ENCODE measurements at regions not wholly inside any gene's neighbourhood (a gene's known extent, or its start where the extent isn't known, plus 50 kb on each side); places are given as distances from the start of the nearest gene placed in this dataset.
"Not testable (repeated sequence)": the region's sequence is repeated elsewhere in the genome, so short reads cannot be mapped to it uniquely, and the experiment has no call there.

- not testable (repeated sequence) for H3K36me3 Mint-ChIP-seq
- peak overlapping the region; percentile 51 to 78 for H3K27ac Mint-ChIP-seq
Observed at GRCh38 chr5:119299242-119299614, 56.6 kb upstream of the TNFAIP8 start.

GRCh38 chr5:119299615-119300310 is 56.1 kb upstream of the TNFAIP8 start:
- H3K27me3 Mint-ChIP-seq (ENCODE audit: low read depth in 2 of 2); H3K9me3 Mint-ChIP-seq; H3K9me3 ChIP-seq (ENCODE audit: control insufficient read depth, insufficient read depth, low read length); intact Hi-C loops (cut with micrococcal nuclease); H3K36me3 ChIP-seq (ENCODE audit: control insufficient read depth, insufficient read depth, low read length); H3K36me3 Mint-ChIP-seq; ATAC-seq; H3K27me3 ChIP-seq (ENCODE audit: control insufficient read depth, insufficient read depth, low read length); H3K4me3 ChIP-seq (ENCODE audit: low read length): not testable (repeated sequence)
- Histone ChIP-seq H3K27ac (ENCODE audit: low read length) (peak overlapping the region; percentile 56), H3K4me1 (ENCODE audit: control insufficient read depth, insufficient read depth, low read length) (peaks cover 26% of the 10 kb centered on the region)
- H3K4me3 Mint-ChIP-seq = peak overlapping the region; percentile 39
- peak overlapping the region; percentile 51 to 78 for H3K27ac Mint-ChIP-seq
- WGBS (ENCODE audit: insufficient coverage) = 73% methylated on average over 23 of the region's 23 CpGs
- peak in 1 of 2 donors; percentile 83 for DNase-seq
- H3K4me1 Mint-ChIP-seq = peaks cover 66 to 76% of the 10 kb centered on the region in 2 donors

More at GRCh38 chr5:119299242-119299614, 56.6 kb upstream of the TNFAIP8 start:
- H3K36me3 ChIP-seq (ENCODE audit: control insufficient read depth, insufficient read depth, low read length); H3K9me3 Mint-ChIP-seq; H3K27me3 Mint-ChIP-seq (ENCODE audit: low read depth in 2 of 2); H3K27me3 ChIP-seq (ENCODE audit: control insufficient read depth, insufficient read depth, low read length); DNase-seq; H3K4me3 ChIP-seq (ENCODE audit: low read length); ATAC-seq; H3K9me3 ChIP-seq (ENCODE audit: control insufficient read depth, insufficient read depth, low read length); intact Hi-C loops (cut with micrococcal nuclease): not testable (repeated sequence)
- H3K27ac ChIP-seq (ENCODE audit: low read length) = peak overlapping the region; percentile 38
- Mint-ChIP-seq H3K4me3 (peak overlapping the region; percentile 39), H3K4me1 (peaks cover 66 to 74% of the 10 kb centered on the region in 2 donors)
- 70% methylated on average over 8 of the region's 9 CpGs for WGBS (ENCODE audit: insufficient coverage)
- H3K4me1 ChIP-seq (ENCODE audit: control insufficient read depth, insufficient read depth, low read length) = peaks cover 24% of the 10 kb centered on the region

- 100% methylated on average over 1 of the region's 3 CpGs for WGBS (ENCODE audit: insufficient coverage)
- intact Hi-C loops (cut with micrococcal nuclease) = no loop called here
- H3K36me3 Mint-ChIP-seq = no peaks in the 10 kb centered on the region
- Histone ChIP-seq H3K27me3 (ENCODE audit: control insufficient read depth, insufficient read depth, low read length) (no peaks in the 10 kb centered on the region), H3K27ac (ENCODE audit: low read length) (peak overlapping the region; percentile 56), H3K4me1 (ENCODE audit: control insufficient read depth, insufficient read depth, low read length) (peaks cover 26% of the 10 kb centered on the region), H3K9me3 (ENCODE audit: control insufficient read depth, insufficient read depth, low read length) (no peaks in the 10 kb centered on the region), H3K36me3 (ENCODE audit: control insufficient read depth, insufficient read depth, low read length) (no peaks in the 10 kb centered on the region), H3K4me3 (ENCODE audit: low read length) (no peak overlapping the region)
- no peak for DNase-seq
- no peaks in the 10 kb centered on the region for H3K27me3 Mint-ChIP-seq (ENCODE audit: low read depth in 2 of 2)
- peaks cover 64 to 76% of the 10 kb centered on the region in 2 donors for H3K4me1 Mint-ChIP-seq
- no peak for TF ChIP-seq CTCF (IDR thresholded peaks at IDR 0.05)
- H3K27ac Mint-ChIP-seq = peak overlapping the region; percentile 51 to 78
- H3K4me3 Mint-ChIP-seq = peak overlapping the region; percentile 39
- no peaks in the 10 kb centered on the region for H3K9me3 Mint-ChIP-seq
- ATAC-seq = no peak
Observed at GRCh38 chr5:119300311-119300670, 55.5 kb upstream of the TNFAIP8 start.

- Mint-ChIP-seq H3K4me3 (peak overlapping the region; percentile 39), H3K9me3 (no peaks in the 10 kb centered on the region), H3K27ac (peak overlapping the region; percentile 51 to 78), H3K27me3 (ENCODE audit: low read depth in 2 of 2) (no peaks in the 10 kb centered on the region), H3K36me3 (no peaks in the 10 kb centered on the region), H3K4me1 (peaks cover 74 to 82% of the 10 kb centered on the region in 2 donors)
- peaks cover 30% of the 10 kb centered on the region for H3K4me1 ChIP-seq (ENCODE audit: control insufficient read depth, insufficient read depth, low read length)
- no peaks in the 10 kb centered on the region for H3K27me3 ChIP-seq (ENCODE audit: control insufficient read depth, insufficient read depth, low read length)
- DNase-seq (no peak), ATAC-seq (no peak)
- WGBS (ENCODE audit: insufficient coverage) = 100% methylated on average over 1 of the region's 2 CpGs
- TF ChIP-seq CTCF (IDR thresholded peaks at IDR 0.05) = no peak
- intact Hi-C loops (cut with micrococcal nuclease) = no loop called here
- H3K36me3 ChIP-seq (ENCODE audit: control insufficient read depth, insufficient read depth, low read length) = no peaks in the 10 kb centered on the region
- no peaks in the 10 kb centered on the region for H3K9me3 ChIP-seq (ENCODE audit: control insufficient read depth, insufficient read depth, low read length)
- no peak overlapping the region for H3K4me3 ChIP-seq (ENCODE audit: low read length)
- H3K27ac ChIP-seq (ENCODE audit: low read length) = no peak overlapping the region
Observed at GRCh38 chr5:119301210-119301609, 54.6 kb upstream of the TNFAIP8 start.
